CD14-positive monocyte (primary cell): ENCODE measurements at regions not wholly inside any gene's neighbourhood (a gene's known extent, or its start where the extent isn't known, plus 50 kb on each side); places are given as distances from the start of the nearest gene placed in this dataset.

Source experiments
- DNase-seq, 3 donors: peaks; one replicate each; pipeline ENCODE4 v3.0.0-alpha.2; 2011 to 2022
- H2AFZ ChIP-seq: 2 replicates; pipeline ENCODE4 v1.6.0; 2012; ENCODE audit warnings: mild to moderate bottlenecking, low read depth, low read length, inconsistent platforms; ENCODE audit not compliant: insufficient read depth, poor library complexity, severe bottlenecking
- H3K27ac ChIP-seq, 2 donors: 1 replicate in 1 of 2; 2 replicates in 1 of 2; pipeline ENCODE4 v1.5.1; 2012 to 2013; ENCODE audit warnings: low read length in 2 of 2, control low read depth in 1 of 2, inconsistent platforms in 1 of 2, low read depth in 1 of 2, mild to moderate bottlenecking in 1 of 2
- H3K27me3 ChIP-seq, 2 donors: one replicate each; pipeline versions ENCODE4 v1.6.0 to v1.6.1; 2011 to 2013; ENCODE audit warnings: low read length in 2 of 2; ENCODE audit not compliant: control insufficient read depth in 2 of 2, insufficient read depth in 2 of 2
- H3K36me3 ChIP-seq, 2 donors: replicated peaks in 1 of 2; 1 replicate in 1 of 2; 2 replicates in 1 of 2; pipeline versions ENCODE4 v1.5.1 to v1.6.1; 2012 to 2013; ENCODE audit warnings: low read length in 2 of 2, control low read depth in 1 of 2, inconsistent platforms in 1 of 2, mild to moderate bottlenecking in 1 of 2; ENCODE audit not compliant: insufficient read depth in 2 of 2, control insufficient read depth in 1 of 2
- H3K4me1 ChIP-seq, 2 donors: 1 replicate in 1 of 2; 2 replicates in 1 of 2; pipeline versions ENCODE4 v1.5.1 to v1.6.1; 2012 to 2013; ENCODE audit warnings: low read length in 2 of 2, control low read depth in 1 of 2, inconsistent platforms in 1 of 2, mild to moderate bottlenecking in 1 of 2, moderate library complexity in 1 of 2; ENCODE audit not compliant: insufficient read depth in 2 of 2, control insufficient read depth in 1 of 2
- H3K4me2 ChIP-seq: replicated peaks from 2 replicates; pipeline ENCODE3; 2012; ENCODE audit warnings: low read length, moderate library complexity, mild to moderate bottlenecking; ENCODE audit not compliant: poor library complexity, severe bottlenecking; ENCODE audit errors: extremely low read depth
- H3K4me3 ChIP-seq, 3 experiments: fragments of 200-600 bp in 1 of 3; sonication (generic) in 1 of 3; replicated peaks in 1 of 3; 1 replicate in 2 of 3; 2 replicates in 1 of 3; pipeline ENCODE4 v1.5.1; 2011 to 2013; ENCODE audit warnings: low read length in 3 of 3, mild to moderate bottlenecking in 3 of 3, control low read depth in 2 of 3, low read depth in 2 of 3, inconsistent platforms in 1 of 3, moderate library complexity in 1 of 3
- H3K79me2 ChIP-seq: 2 replicates; pipeline ENCODE4 v1.6.0; 2012; ENCODE audit warnings: mild to moderate bottlenecking, control low read depth, inconsistent platforms, low read length, moderate library complexity; ENCODE audit not compliant: insufficient read depth
- H3K9ac ChIP-seq: 2 replicates; pipeline ENCODE4 v1.6.0; 2017; ENCODE audit warnings: low read length, mild to moderate bottlenecking; ENCODE audit not compliant: insufficient read depth, poor library complexity, severe bottlenecking
- H3K9me3 ChIP-seq, 2 donors: replicated peaks in 1 of 2; 1 replicate in 1 of 2; 2 replicates in 1 of 2; pipeline versions ENCODE4 v1.5.1 to v1.6.1; 2012 to 2013; ENCODE audit warnings: low read length in 2 of 2, control low read depth in 1 of 2; ENCODE audit not compliant: control insufficient read depth in 1 of 2, insufficient read depth in 1 of 2
- H4K20me1 ChIP-seq: 2 replicates; pipeline ENCODE4 v1.6.0; 2012; ENCODE audit warnings: mild to moderate bottlenecking, low read length, control low read depth, moderate library complexity; ENCODE audit not compliant: insufficient read depth
- H3K27ac Mint-ChIP-seq, 7 donors: one replicate each; pipeline ENCODE4 v1.8.0; 2020; ENCODE audit warnings: mild to moderate bottlenecking in 7 of 7, mixed read lengths in 7 of 7, moderate library complexity in 6 of 7, inconsistent platforms in 2 of 7
- H3K27me3 Mint-ChIP-seq, 3 donors: one replicate each; pipeline ENCODE4 v1.8.0; 2021 to 2022; ENCODE audit warnings: low read depth in 3 of 3, mild to moderate bottlenecking in 3 of 3, mixed read lengths in 3 of 3, moderate library complexity in 3 of 3, inconsistent platforms in 1 of 3
- H3K36me3 Mint-ChIP-seq, 2 donors: one replicate each; pipeline ENCODE4 v1.8.0; 2020; ENCODE audit warnings: mixed read lengths in 2 of 2, inconsistent platforms in 1 of 2, mild to moderate bottlenecking in 1 of 2
- H3K4me1 Mint-ChIP-seq: one replicate; pipeline ENCODE4 v1.8.0; 2020; ENCODE audit warnings: mild to moderate bottlenecking, mixed read lengths
- H3K4me3 Mint-ChIP-seq, 2 donors: one replicate each; pipeline ENCODE4 v1.8.0; 2020; ENCODE audit warnings: mild to moderate bottlenecking in 2 of 2, mixed read lengths in 2 of 2, moderate library complexity in 1 of 2
- H3K9me3 Mint-ChIP-seq, 7 donors: one replicate each; pipeline ENCODE4 v1.8.0; 2020 to 2022; ENCODE audit warnings: mixed read lengths in 7 of 7, mild to moderate bottlenecking in 6 of 7, moderate library complexity in 6 of 7, inconsistent platforms in 2 of 7
- WGBS: methylation state at CpG from one replicate; pipeline ENCODE4 v1.1.5; 2013; ENCODE audit warnings: missing lambda C conversion rate; ENCODE audit not compliant: insufficient coverage; 5-methylcytosine and 5-hydroxymethylcytosine counted together
- intact Hi-C, 2 donors: fragments of 100-400 bp; cut with micrococcal nuclease; formaldehyde crosslinking; loops; one replicate each; pipeline versions ENCODE4 v1.15.0 to v1.15.1; 2023
- TF ChIP-seq, protein P1 (sequence below): fragments of 200-600 bp; IDR thresholded peaks from one replicate; pipeline ENCODE4 v1.8.0; 2022; ENCODE audit warnings: antibody characterized with exemption, mild to moderate bottlenecking

GRCh38 chr9:22286661-22287060 lies 160.0 kb upstream of the DMRTA1 start:
- no peak overlapping the region for H3K27ac Mint-ChIP-seq
- intact Hi-C loops, result no loop called here

DNA sequence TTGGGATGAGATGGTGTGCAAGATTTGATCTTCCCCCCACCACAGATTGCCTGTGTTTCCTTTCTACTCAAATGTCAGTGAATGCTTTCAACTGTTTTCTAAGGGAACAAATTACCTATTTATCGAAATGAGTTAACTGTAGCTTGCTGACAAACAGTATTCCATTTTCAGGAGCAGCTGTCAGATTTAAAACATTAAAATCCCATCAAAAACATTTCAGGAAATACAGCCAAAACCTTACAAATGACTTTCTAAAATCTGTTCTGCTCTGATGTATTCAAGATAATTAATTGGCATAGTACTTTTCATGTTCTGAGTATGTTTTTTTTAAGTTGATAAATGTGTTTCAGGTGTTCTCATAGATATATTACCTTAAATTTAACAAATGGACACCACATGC lies 158.0 kb upstream of the DMRTA1 start:
- H3K27me3 Mint-ChIP-seq, result peaks cover 3 to 7% (median 5%) of the 10 kb centered on the region in 3 donors

More at GRCh38 chr9:22286661-22287060, 160.0 kb upstream of the DMRTA1 start:
- Mint-ChIP-seq H3K27me3 (peaks cover 3 to 9% (median 5%) of the 10 kb centered on the region in 3 donors), H3K9me3 (no peaks in the 10 kb centered on the region), H3K4me3 (no peak overlapping the region), H3K4me1 (no peaks in the 10 kb centered on the region), H3K36me3 (no peaks in the 10 kb centered on the region)
- Histone ChIP-seq H3K4me2 (no peak overlapping the region), H2AFZ (no peak overlapping the region), H3K79me2 (no peaks in the 10 kb centered on the region), H3K36me3 (no peaks in the 10 kb centered on the region), H3K4me1 (no peaks in the 10 kb centered on the region), H4K20me1 (no peaks in the 10 kb centered on the region), H3K4me3 (no peak overlapping the region), H3K9ac (no peak overlapping the region), H3K27ac (no peak overlapping the region), H3K9me3 (no peaks in the 10 kb centered on the region), H3K27me3 (no peaks in the 10 kb centered on the region)
- WGBS, result no CpG with 5 or more reads among the region's 1 CpG
- DNase-seq, result no peak
- TF ChIP-seq, protein P1, sequence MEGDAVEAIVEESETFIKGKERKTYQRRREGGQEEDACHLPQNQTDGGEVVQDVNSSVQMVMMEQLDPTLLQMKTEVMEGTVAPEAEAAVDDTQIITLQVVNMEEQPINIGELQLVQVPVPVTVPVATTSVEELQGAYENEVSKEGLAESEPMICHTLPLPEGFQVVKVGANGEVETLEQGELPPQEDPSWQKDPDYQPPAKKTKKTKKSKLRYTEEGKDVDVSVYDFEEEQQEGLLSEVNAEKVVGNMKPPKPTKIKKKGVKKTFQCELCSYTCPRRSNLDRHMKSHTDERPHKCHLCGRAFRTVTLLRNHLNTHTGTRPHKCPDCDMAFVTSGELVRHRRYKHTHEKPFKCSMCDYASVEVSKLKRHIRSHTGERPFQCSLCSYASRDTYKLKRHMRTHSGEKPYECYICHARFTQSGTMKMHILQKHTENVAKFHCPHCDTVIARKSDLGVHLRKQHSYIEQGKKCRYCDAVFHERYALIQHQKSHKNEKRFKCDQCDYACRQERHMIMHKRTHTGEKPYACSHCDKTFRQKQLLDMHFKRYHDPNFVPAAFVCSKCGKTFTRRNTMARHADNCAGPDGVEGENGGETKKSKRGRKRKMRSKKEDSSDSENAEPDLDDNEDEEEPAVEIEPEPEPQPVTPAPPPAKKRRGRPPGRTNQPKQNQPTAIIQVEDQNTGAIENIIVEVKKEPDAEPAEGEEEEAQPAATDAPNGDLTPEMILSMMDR, result no peak

More for the DNA sequence above, 158.0 kb upstream of the DMRTA1 start:
- no CpG with 5 or more reads among the region's 1 CpG for WGBS
- H3K4me3 ChIP-seq, result no peak overlapping the region
- no peaks in the 10 kb centered on the region for H3K4me1 ChIP-seq
- H3K79me2 ChIP-seq, result no peaks in the 10 kb centered on the region
- no peak overlapping the region for H3K4me2 ChIP-seq
- no peak overlapping the region for H3K4me3 Mint-ChIP-seq
- no peaks in the 10 kb centered on the region for H3K9me3 Mint-ChIP-seq
- no peaks in the 10 kb centered on the region for H4K20me1 ChIP-seq
- H3K4me1 Mint-ChIP-seq, result no peaks in the 10 kb centered on the region
- no peaks in the 10 kb centered on the region for H3K9me3 ChIP-seq
- DNase-seq, result no peak
- no peaks in the 10 kb centered on the region for H3K36me3 Mint-ChIP-seq
- no peak overlapping the region for H3K27ac Mint-ChIP-seq
- H3K27me3 ChIP-seq, result no peaks in the 10 kb centered on the region
- intact Hi-C loops, result no loop called here
- no peak overlapping the region for H2AFZ ChIP-seq
- no peak overlapping the region for H3K27ac ChIP-seq
- H3K36me3 ChIP-seq, result no peaks in the 10 kb centered on the region
- no peak overlapping the region for H3K9ac ChIP-seq
- TF ChIP-seq, protein P1, result no peak
